HK-2 (cell line): ENCODE measurements at regions not wholly inside any gene's neighbourhood (a gene's known extent, or its start where the extent isn't known, plus 50 kb on each side); places are given as distances from the start of the nearest gene placed in this dataset.

Experiments
- DNase-seq: peaks from one replicate; pipeline ENCODE4 v3.0.0-alpha.2; 2018; ENCODE audit not compliant: unreplicated experiment

DNA sequence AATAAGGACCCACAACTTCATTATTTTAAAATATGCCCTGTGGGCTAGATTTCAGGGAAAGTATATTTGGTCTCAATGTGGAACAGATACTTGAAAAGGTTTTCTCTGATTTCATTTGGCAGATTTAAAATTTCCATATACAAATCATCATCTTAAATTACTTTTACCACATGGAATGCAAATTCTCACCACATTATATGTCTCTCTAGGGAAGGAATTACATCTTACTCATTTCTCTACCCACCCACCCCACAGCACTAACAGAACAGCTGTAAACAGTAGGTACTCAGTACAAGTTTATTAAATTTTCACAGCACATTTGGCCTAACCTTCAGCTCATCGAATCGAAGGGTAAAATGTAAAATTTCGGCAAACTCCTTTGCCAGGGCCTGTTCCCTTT lies 104.0 kb downstream of the CYRIA start:
- DNase-seq = no peak

DNA sequence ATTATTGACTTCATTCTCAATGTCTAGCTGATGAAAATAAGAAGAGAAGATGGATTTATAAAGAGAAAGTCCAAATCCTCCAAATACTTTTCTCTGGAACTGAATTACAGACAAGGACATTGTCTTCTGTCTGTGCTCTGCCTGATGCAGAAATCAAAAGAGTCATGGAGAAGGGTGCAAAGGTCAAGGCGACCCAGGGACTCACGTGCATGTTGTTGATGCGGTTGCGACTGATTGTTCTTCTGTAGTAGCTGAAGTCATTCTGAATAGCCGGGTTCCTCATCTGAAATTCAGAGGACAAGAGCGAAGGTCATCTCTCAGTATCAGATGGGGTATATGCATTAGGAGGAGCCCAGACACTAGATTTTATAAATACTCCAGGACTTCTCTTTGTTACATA lies 104.4 kb downstream of the CYRIA start:
- DNase-seq = no peak

DNA sequence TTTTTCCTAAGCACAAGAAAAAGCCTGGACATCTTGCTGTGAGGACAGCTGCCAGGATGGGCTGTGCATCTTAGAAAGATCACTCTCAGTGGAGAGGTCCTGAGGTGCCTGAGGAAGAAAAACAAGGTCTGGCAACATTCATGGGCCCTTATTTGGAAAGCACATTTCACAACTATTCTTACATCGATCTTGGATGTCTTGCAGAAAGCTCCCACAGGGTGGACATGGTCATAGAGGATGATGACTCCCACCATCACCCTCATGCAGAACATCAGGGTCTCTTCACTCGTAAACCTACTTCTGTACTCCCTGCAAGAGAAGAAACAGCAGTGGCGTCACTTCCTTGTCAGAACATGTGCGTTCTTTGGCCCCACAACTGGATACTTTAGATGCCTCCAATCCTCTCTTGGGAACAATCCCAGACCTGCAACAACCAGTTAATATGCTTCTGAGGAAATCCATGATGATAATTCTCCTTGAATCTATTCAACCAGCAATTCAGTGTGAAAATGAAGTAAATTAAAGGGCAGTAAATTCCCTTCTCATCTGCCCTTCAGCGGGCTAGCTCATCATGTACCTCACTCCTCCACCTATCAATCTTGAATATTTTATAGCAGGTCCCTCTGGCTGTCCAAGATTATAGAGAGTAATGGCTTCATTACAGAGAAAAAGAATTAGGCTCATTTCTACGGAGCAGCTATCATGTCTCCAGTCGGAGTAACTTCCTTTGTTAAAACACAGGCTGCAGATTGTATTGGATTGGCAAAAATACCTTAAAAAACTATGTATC lies 106.2 kb downstream of the CYRIA start:
- DNase-seq = no peak

DNA sequence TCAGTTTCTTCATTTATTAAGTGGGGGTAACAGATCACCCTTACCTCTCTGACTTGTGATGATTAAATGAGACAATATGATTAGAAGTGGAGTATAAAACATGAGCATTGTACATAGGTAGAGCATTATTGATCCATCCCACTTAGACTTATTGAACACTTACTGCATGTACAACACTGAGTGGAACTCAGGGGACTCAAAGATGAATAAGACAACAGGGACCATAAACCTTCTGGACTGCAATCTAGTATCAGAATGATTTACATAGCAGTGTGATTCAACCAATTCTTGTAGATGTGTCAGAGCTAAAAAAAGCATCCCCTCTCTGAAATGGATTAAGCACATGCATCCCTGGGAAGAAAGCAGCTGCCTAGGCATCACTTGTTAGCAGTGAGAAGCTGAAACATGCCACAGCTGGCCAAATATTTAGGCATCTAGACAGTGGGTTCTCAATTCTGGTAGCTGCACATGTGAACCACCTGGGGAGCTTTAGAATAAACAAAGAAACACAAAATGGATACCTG lies 111.5 kb downstream of the CYRIA start:
- DNase-seq = no peak

DNA sequence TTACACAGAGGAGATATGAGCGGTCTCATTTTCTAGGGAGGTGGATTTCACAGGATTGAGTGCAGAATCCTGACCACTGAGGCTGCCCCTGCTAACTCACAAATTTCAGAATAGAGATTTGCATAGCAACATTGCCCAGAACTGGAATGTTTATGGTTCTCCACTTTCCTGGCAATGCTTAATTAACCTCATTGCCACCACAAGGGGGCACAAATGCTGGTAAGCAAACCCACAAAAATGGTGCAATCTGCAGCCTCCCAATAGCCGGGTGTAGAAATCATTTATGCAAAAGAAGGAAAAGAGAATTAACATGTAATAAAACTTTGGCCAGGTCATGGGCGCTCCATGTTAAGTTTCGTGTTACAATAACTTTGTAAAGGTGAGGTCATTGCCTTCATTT lies 112.4 kb downstream of the CYRIA start:
- DNase-seq = peak; percentile 19

DNA sequence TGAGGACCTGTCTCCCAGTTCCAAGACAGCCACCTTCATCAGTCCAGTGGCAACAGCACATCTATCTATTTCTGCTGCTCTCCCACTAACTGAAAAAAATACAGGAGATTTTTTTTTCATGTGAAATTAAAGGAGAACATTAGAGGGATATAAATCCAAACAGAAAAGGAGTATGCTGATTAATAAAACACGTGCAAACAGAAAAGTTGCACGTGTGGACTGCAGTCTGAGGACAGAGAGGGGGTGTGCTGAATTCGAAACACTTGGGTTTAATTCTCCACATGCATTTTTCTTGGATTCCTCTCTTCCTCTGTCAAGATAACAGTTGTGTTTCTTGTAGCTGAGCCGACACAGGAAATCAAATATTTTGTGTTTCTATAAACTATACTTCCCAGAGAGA lies 113.4 kb downstream of the CYRIA start:
- no peak for DNase-seq

DNA sequence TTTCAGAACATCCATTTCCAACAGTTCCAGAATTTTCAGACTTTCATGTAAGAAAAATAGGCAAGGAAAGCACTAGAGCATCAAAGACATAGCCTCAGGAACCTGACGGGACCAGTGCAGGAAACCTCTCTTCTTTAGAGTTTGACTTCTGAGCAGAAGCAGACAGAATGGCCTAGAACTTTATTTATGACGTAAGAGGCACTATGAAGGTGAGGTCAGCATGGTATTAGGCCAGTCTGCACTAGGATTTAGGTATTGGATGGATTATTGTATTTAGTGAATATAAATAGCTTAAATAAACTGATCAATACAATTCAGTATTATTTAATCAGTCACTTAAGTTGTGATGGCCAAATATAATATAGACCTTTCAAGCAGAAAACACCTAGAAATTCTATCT lies 117.6 kb downstream of the CYRIA start:
- no peak for DNase-seq

DNA sequence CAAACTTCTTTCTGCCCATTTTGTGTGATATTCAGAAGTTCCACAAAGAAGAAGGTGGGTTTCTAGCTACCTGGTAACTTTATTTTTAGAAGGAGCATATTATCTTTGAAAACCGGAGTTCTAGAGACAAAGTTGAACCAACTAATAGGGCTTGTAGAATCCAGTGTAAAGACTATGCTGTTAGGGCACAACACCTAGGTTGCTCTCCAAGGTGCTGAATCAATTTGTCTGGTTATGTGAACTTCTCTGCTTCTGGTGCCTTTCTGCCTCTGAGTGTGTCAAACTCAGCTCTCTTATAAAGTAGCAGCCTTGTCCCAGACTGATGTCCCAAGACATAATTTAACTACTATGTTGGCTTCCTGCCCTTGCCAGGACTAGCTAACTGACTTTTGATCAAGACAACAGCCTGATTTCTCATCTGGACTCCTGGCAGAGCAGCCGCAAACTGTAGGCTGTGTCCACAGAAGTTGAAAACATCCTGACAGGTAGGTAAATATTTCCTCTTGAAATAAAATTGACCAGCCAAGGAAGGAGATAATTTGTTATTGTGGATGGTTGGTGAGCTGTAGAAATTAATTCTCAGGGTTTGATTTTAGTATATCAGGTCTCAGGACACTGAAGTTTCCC lies 119.4 kb downstream of the CYRIA start:
- DNase-seq = peak; percentile 20

DNA sequence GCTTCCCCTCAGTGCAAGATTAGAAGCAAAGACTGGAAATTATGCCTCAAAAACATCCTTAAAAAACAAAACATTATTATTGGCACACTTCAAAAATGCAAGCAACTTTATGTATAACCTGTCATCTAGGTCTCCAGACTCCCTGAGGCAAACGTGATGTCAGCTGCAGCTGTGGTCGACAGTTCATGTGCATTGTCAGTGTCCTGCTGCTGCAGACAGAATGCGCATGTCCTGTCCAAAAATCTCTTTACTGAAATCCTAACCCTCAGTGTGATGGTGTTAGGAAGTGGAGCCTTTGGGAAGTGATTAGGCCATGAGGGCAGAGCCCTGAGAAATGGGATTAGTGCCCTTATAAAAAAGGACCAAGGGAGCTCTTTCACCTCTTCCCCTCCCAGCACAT lies 126.9 kb downstream of the CYRIA start:
- DNase-seq = no peak

DNA sequence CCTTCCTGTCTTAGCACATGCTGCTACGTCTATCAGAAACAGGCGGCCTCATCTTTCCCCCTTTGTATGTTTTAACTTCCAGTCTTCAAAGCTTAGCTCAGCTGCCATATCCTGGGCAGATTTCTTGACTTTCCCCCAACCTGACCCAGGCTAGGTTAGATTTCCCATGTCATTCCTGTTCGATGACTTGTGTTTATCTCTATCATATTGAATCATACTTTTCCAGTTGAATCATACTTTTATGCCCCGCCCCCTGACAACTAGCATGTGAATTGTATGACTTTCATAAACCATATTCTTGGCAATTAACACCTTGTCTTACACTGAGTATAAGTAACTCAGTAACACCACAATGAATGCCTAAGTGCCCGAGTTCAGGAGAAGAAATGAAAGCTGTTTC lies 128.3 kb downstream of the CYRIA start:
- DNase-seq = no peak

DNA sequence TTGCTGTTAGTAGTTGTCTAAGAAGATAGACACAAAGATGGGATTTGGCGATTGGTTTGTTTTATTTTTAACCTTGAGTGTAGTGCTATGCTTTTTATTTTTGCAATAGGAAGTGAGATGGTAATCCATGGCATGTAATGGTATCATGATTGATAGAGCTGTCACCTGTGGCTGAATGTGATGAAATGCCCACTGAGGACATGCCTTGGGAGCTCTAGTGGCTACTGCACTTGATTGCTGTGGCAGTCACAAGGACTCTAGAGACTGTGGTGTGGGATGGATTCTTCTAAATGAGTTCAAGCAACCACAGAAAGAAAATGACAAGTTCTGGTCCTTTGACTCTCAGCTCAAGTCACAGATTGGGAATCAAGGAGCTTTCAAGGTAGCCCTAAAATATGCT lies 139.4 kb downstream of the CYRIA start:
- no peak for DNase-seq

DNA sequence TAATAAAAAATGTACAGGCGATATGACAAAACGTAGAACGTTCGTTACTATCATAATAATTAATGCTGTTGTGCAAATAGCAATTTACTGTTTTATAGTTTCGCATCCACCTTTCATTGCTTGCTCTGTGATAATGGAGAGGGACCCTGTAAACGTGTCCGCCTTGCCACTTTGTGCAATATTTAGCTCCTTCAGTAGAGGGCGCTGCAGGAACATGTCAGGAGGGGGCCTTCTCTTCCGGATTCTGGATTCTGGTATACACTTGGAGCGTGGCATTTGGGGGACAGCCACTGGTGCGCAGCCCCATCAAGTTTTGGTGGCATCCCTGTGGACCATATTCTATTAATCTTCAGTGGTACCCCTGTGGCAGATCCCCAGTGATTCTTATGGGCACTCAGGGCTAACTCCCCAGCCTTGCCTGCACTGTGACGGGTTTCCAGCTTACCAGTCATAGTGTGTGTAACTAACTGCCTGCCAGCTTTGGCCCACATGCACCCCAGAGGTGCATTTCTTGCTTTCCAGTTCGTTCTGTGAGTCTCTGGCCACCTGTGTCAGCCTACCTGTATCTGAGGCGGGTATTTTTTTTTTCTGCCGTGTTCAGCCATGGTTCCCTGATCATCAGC lies 140.3 kb downstream of the CYRIA start:
- peak; percentile 41 for DNase-seq

DNA sequence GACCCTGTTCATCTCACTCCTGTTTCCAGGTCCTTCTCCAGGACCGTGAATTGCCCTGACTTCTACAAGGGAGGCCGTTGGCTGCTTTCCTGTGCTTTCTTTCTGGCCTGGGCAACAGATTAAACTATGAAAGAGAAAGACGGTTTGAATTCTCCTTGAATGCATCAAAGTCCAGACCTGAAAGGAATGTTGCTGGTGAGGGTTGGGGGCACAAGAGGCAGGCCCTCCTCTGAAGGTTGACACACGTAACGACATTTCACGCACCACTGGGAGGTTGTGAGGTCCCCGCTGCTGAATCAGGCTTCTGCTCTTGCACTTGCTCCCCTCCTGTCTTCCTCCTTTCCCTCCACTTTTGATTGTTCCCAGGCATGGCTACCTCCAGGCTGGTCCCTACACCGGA lies 141.9 kb downstream of the CYRIA start:
- DNase-seq = no peak

DNA sequence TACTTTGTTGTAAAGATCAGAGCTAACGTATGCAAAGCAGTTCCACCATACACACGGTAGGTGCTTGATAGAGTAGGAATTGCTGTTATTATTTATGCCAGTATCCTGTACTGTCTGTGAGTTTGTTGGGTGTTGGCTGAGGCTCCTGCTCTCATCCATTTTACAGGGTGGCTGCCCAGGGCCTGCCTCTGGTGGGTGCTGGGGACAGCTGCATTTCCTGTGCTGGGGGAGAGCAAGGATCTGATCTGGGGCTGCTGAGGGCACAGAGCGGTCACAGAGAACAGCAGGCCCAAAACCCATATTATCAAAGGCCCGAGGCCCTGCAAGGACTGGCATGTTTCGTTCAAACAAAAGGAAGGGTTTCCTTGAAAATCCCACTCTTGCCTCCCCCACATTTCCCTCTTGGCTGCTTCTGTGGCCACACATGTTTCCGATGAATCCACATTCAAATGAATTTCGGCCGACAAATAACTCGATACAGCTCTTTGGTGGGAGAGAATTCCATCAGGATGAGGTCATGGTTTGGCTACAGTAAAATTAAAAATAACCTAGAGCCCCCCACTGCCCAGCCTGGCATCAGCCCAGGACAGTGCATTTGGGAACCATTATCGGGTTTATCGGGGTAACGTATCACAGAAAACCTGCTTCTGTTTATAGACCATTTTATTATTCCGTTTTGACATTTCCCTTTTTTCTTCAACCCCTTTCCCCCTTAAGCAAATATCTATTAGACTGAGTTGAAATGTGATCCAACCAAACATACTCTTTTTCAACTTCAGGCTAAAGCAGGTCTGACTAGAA lies 143.4 kb downstream of the CYRIA start:
- no peak for DNase-seq

DNA sequence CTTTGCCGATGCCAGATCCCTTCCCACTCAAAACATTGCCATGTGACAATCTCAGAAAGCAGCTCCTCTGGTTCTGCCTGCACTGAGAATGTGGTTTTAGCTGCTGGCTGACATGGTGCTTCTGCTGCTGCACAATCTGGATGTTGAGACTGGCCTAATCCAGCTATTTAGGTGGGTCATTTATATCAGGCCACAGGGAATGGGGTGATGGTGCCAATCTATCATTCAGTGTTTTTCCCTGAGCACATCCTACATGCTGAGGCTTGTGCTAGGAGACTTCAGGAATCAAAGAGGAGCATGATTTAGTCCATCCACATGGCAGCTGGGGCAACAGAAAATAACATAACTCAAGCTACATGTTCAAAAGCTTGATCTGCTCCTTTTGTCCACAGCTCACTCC lies 144.7 kb downstream of the CYRIA start:
- DNase-seq = no peak

DNA sequence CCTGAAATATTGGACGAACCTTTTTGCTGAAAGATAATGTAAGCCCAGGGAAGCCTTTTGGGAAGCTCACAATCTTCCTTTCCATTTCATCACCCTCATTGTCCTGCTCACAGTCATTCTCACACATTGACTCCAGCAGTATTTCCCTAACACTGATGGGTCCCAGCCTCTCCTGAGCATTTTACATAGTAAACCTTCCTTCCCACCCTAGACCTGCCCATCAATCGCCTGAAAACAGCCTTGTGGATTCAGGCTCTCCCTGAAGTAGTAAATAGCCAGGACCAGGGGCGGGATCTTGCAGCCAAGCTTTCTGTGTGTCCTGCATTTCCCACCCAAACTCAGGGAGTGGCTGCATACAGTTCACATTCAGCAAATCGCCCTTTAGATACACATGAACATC lies 149.9 kb downstream of the CYRIA start:
- no peak for DNase-seq

DNA sequence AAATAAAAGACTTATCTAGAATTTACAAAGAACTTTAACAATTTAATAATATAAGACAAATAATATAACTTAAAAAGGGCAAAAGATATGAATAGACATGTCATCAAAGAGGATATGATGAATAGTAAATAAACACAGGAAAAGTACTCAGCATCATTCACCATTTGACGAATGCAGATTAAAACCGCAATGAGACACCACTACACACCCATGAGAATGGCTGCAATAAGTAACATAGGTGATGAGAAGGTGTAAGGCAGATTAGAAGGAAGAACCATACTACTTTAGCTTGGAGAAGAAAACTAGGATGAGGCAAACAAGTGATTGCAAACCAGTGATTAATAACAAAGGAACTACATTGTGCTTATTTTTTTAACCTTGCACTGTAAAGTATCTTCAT lies 152.0 kb downstream of the CYRIA start:
- DNase-seq = no peak

DNA sequence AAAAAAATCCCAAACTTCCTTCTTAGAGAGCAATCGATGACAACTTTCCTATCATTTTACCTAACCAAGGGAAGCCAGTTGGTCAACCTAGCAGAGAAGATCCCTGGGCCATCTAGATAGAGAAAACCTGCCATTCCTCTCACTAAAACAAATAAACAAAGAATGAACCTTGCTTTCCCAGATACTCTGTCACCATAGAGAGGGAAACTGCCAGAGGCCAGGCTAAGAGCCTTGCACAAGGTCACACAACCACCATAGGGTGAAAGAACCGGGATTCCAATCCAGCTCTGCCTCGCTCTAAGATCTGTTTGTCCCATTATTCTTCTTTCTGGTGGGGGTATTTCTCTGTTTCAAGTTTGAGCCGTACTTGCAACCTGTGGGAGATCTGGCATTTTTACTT lies 154.6 kb downstream of the CYRIA start:
- no peak for DNase-seq

DNA sequence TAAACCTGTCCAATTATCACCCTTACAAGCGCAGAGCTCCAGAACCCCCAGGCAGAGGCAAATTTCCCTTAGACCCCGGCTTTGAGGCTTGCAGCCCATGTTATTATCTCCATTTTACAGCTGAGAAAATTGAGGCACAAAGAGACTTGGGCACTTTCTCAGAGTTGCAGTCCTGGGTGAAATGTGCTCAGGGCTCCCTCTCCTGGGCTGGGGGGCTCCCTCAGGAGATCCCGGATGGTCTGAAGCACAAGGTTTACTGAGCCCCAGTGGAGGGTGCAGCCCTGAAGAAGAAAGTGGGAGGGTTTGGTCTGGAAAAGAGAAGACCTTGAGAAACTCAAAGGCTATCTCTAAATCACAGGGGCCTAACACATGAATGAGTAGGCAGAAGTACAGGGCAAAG lies 156.6 kb downstream of the CYRIA start:
- no peak for DNase-seq

DNA sequence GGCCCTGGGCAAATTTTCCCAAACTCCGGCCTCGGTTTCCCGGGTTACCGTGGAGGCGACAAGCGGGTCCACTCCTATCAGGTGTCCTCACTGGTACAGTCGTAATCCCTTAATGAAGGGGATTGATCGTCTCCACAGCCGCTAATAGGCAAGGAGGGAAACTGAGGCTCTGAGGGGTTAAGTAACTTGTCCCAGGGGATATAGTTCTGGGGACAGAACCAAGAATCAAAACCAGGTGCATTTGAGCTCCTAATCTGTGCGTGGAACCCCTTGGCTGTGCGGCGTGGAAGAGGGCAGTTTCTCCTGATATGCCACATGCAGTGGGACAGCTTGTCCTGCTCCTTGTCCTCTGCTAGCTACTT lies 157.2 kb downstream of the CYRIA start:
- DNase-seq = no peak

DNA sequence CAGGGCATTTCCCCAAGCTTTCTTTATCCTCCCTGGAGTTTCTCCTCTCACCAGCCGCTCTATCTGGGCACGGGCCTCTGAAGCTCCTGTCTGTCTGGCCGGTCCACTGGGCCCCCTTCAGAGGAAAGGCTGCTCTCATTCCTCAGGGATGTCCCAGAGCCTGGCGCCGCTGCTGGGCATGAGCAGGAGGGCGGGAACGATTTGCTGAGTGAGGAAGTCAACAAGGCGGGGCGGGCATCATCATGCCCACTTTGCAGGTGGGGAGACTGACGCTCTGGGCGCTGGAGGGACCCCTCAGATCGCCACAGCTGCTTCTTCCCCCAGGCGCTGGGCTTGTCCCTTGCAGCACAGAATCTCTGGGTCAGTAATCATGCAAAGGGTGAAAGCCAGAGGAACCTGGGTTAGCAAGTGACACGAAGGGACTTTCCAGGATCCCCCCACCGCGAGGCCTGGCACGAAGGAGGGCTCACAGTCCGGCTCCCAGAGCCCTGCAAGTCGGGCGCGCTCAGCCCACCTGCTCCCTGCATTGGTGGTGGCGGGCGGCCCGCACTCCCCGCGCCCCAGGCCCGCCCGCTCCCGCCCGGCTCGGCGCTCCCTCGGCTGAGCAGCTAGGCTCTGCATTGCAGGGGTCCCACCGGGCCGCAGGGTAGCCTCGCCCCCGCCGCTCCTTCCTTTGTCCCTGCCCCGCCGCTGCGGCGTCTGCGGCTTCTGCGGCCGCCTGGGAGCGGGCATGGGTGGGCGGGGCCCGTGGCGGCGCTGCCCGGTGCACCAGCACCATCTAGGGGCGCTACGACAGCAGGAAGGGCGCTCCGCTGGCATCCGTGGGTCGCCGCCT lies 157.8 kb downstream of the CYRIA start:
- DNase-seq = peak; percentile 48
